SU-DHL-6 (cell line): ENCODE measurements at regions not wholly inside any gene's neighbourhood (a gene's known extent, or its start where the extent isn't known, plus 50 kb on each side); places are given as distances from the start of the nearest gene placed in this dataset.

Source experiments
- H2AFZ ChIP-seq: fragments of 200-600 bp; sonication (generic); 2 replicates; pipeline ENCODE4 v1.6.1; 2014; ENCODE audit warnings: low read depth, mild to moderate bottlenecking, moderate library complexity, mixed read lengths, antibody characterized with exemption, low read length; ENCODE audit not compliant: severe bottlenecking
- H3F3A ChIP-seq: fragments of 200-600 bp; shearing (Covaris generic); 2 replicates; pipeline ENCODE4 v1.6.0; 2016; ENCODE audit warnings: antibody characterized with exemption, mild to moderate bottlenecking; ENCODE audit not compliant: insufficient read depth
- H3K27ac ChIP-seq: fragments of 200-600 bp; sonication (generic); 2 replicates; pipeline ENCODE4 v1.5.1; 2016; ENCODE audit warnings: low read depth, mild to moderate bottlenecking, low read length, moderate library complexity, mixed read lengths
- H3K27me3 ChIP-seq: fragments of 200-600 bp; sonication (generic), shearing (Covaris generic); 2 replicates; pipeline ENCODE4 v1.6.0; 2014; ENCODE audit warnings: mild to moderate bottlenecking, low read length
- H3K36me3 ChIP-seq: fragments of 200-600 bp; sonication (generic); 2 replicates; pipeline ENCODE4 v1.6.1; 2014; ENCODE audit warnings: mild to moderate bottlenecking, low read length, mixed read lengths
- H3K4me2 ChIP-seq: fragments of 300-600, 200-600 bp; shearing (Covaris generic), sonication (generic); 2 replicates; pipeline ENCODE4 v1.6.0; 2014; ENCODE audit warnings: low read length, low read depth, mild to moderate bottlenecking; ENCODE audit not compliant: poor library complexity, severe bottlenecking
- H3K4me3 ChIP-seq: fragments of 200-600 bp; sonication (generic); 2 replicates; pipeline ENCODE4 v1.5.1; 2014; ENCODE audit warnings: antibody characterized with exemption, low read length, mild to moderate bottlenecking, mixed read lengths; ENCODE audit not compliant: insufficient read depth, poor library complexity, severe bottlenecking
- H3K79me2 ChIP-seq: fragments of 200-600 bp; sonication (generic); 2 replicates; pipeline ENCODE4 v1.6.1; 2014; ENCODE audit warnings: mild to moderate bottlenecking, low read length, moderate library complexity; ENCODE audit not compliant: insufficient read depth
- H3K9ac ChIP-seq: fragments of 200-600 bp; sonication (generic); 2 replicates; pipeline ENCODE4 v1.7.0; 2014; ENCODE audit warnings: mild to moderate bottlenecking, low read length
- H3K9me2 ChIP-seq: fragments of 200-600 bp; sonication (generic); replicated peaks from 2 replicates; pipeline ENCODE4 v1.6.1; 2014; ENCODE audit warnings: low read length; ENCODE audit not compliant: insufficient read depth
- H3K9me3 ChIP-seq: fragments of 200-600 bp; sonication (generic); 2 replicates; pipeline ENCODE4 v1.6.1; 2014; ENCODE audit warnings: low read length, mixed read lengths; ENCODE audit not compliant: insufficient read depth
- H4K20me1 ChIP-seq: fragments of 200-600 bp; sonication (generic); 2 replicates; pipeline ENCODE4 v1.6.1; 2014; ENCODE audit warnings: low read depth, mild to moderate bottlenecking, antibody characterized with exemption, low read length, moderate library complexity, mixed read lengths
- CTCF ChIP-seq: fragments of 200-600 bp; sonication (generic); IDR thresholded peaks from one replicate; pipeline ENCODE4 v1.5.1; 2017; ENCODE audit warnings: antibody characterized with exemption, mild to moderate bottlenecking, low read length, moderate library complexity; ENCODE audit not compliant: insufficient read depth, poor library complexity, severe bottlenecking
- EZH2phosphoT487 ChIP-seq: fragments of 200-600 bp; sonication (generic), shearing (Covaris generic); conservative IDR thresholded peaks from 2 replicates; pipeline ENCODE4 v1.6.1; 2018; ENCODE audit warnings: mild to moderate bottlenecking, antibody characterized with exemption, low read length, moderate library complexity, mixed read lengths

GRCh38 chr4:59994118-59994517, 1206.0 kb upstream of the ADGRL3 start:
- Histone ChIP-seq H3F3A (no peaks in the 10 kb centered on the region), H3K79me2 (no peaks in the 10 kb centered on the region), H3K9ac (no peak overlapping the region), H3K4me2 (no peak overlapping the region), H2AFZ (no peak overlapping the region), H4K20me1 (no peaks in the 10 kb centered on the region), H3K9me3 (no peaks in the 10 kb centered on the region), H3K27ac (no peak overlapping the region), H3K36me3 (no peaks in the 10 kb centered on the region), H3K9me2 (no peaks in the 10 kb centered on the region), H3K27me3 (no peaks in the 10 kb centered on the region), H3K4me3 (no peak overlapping the region)
- no peak for TF ChIP-seq CTCF
- no peak for TF ChIP-seq EZH2phosphoT487

- no peak for TF ChIP-seq EZH2phosphoT487
- Histone ChIP-seq H3K9ac (no peak overlapping the region), H3K4me3 (no peak overlapping the region), H3K27ac (no peak overlapping the region), H3K79me2 (no peaks in the 10 kb centered on the region), H3K27me3 (no peaks in the 10 kb centered on the region), H3K9me3 (no peaks in the 10 kb centered on the region), H4K20me1 (no peaks in the 10 kb centered on the region), H3K36me3 (no peaks in the 10 kb centered on the region), H3K4me2 (no peak overlapping the region), H3F3A (no peaks in the 10 kb centered on the region), H2AFZ (no peak overlapping the region), H3K9me2 (no peaks in the 10 kb centered on the region)
Observed at GRCh38 chr4:60002603-60003337, 1197.4 kb upstream of the ADGRL3 start.

GRCh38 chr4:60013464-60014184, 1186.5 kb upstream of the ADGRL3 start:
- no peaks in the 10 kb centered on the region for H3K9me3 ChIP-seq
- no peaks in the 10 kb centered on the region for H4K20me1 ChIP-seq
- no peaks in the 10 kb centered on the region for H3K79me2 ChIP-seq
- H3K4me2 ChIP-seq: no peak overlapping the region
- H2AFZ ChIP-seq: no peak overlapping the region
- H3F3A ChIP-seq: no peaks in the 10 kb centered on the region
- H3K27me3 ChIP-seq: no peaks in the 10 kb centered on the region
- H3K9ac ChIP-seq: no peak overlapping the region
- no peaks in the 10 kb centered on the region for H3K9me2 ChIP-seq
- TF ChIP-seq EZH2phosphoT487 (no peak), CTCF (no peak)
- no peak overlapping the region for H3K4me3 ChIP-seq
- no peaks in the 10 kb centered on the region for H3K36me3 ChIP-seq
- H3K27ac ChIP-seq: no peak overlapping the region

GRCh38 chr4:60016971-60017370, 1183.2 kb upstream of the ADGRL3 start:
- H3K4me3 ChIP-seq: no peak overlapping the region
- no peak for TF ChIP-seq CTCF
- TF ChIP-seq EZH2phosphoT487: no peak
- H3K79me2 ChIP-seq: no peaks in the 10 kb centered on the region
- no peak overlapping the region for H3K27ac ChIP-seq
- no peaks in the 10 kb centered on the region for H3K9me2 ChIP-seq
- H3K9ac ChIP-seq: no peak overlapping the region
- no peaks in the 10 kb centered on the region for H4K20me1 ChIP-seq
- no peaks in the 10 kb centered on the region for H3K36me3 ChIP-seq
- no peak overlapping the region for H2AFZ ChIP-seq
- no peaks in the 10 kb centered on the region for H3K27me3 ChIP-seq
- no peaks in the 10 kb centered on the region for H3K9me3 ChIP-seq
- H3K4me2 ChIP-seq: no peak overlapping the region
- H3F3A ChIP-seq: no peaks in the 10 kb centered on the region
